HG03460 (cell line): ENCODE measurements at regions not wholly inside any gene's neighbourhood (a gene's known extent, or its start where the extent isn't known, plus 50 kb on each side); places are given as distances from the start of the nearest gene placed in this dataset.

Source experiments
- ATAC-seq: cut with Tn5 transposase; IDR thresholded peaks from one replicate; pipeline ENCODE4 v1.9.1; 2021; ENCODE audit not compliant: unreplicated experiment

GRCh38 chr11:116200564-116200963, 572.2 kb downstream of the BUD13 start:
- no peak for ATAC-seq

GRCh38 chr11:116199182-116199581, 573.6 kb downstream of the BUD13 start:
- ATAC-seq = no peak

GRCh38 chr11:116194156-116194904, 578.5 kb downstream of the BUD13 start:
- ATAC-seq = no peak

- no peak for ATAC-seq
Measured at GRCh38 chr11:116193321-116194131, 579.3 kb downstream of the BUD13 start.

- ATAC-seq = no peak
Measured at GRCh38 chr11:116192509-116193210, 580.1 kb downstream of the BUD13 start.

GRCh38 chr11:116190861-116191260, 581.9 kb downstream of the BUD13 start:
- ATAC-seq = no peak

- no peak for ATAC-seq
Measured at GRCh38 chr11:116189408-116190170, 583.2 kb downstream of the BUD13 start.

GRCh38 chr11:116188350-116188749, 584.4 kb downstream of the BUD13 start:
- no peak for ATAC-seq

GRCh38 chr11:116187026-116187425, 585.8 kb downstream of the BUD13 start:
- ATAC-seq = no peak

GRCh38 chr11:116185551-116185950, 587.2 kb downstream of the BUD13 start:
- ATAC-seq = no peak

- no peak for ATAC-seq
Measured at GRCh38 chr11:116184763-116185162, 588.0 kb downstream of the BUD13 start.

GRCh38 chr11:116182356-116182966, 590.3 kb downstream of the BUD13 start:
- no peak for ATAC-seq

- no peak for ATAC-seq
Measured at GRCh38 chr11:116180806-116181600, 591.8 kb downstream of the BUD13 start.

- no peak for ATAC-seq
Measured at GRCh38 chr11:116179401-116179800, 593.4 kb downstream of the BUD13 start.

GRCh38 chr11:116177521-116178210, 595.1 kb downstream of the BUD13 start:
- no peak for ATAC-seq

- ATAC-seq = no peak
Measured at GRCh38 chr11:116176484-116177005, 596.2 kb downstream of the BUD13 start.

GRCh38 chr11:116175707-116176106, 597.1 kb downstream of the BUD13 start:
- ATAC-seq = no peak

GRCh38 chr11:116173941-116174911, 598.6 kb downstream of the BUD13 start:
- no peak for ATAC-seq
